ENCODE measurements at regions not wholly inside any gene's neighbourhood (a gene's known extent, or its start where the extent isn't known, plus 50 kb on each side); places are given as distances from the start of the nearest gene placed in this dataset.

DNA sequence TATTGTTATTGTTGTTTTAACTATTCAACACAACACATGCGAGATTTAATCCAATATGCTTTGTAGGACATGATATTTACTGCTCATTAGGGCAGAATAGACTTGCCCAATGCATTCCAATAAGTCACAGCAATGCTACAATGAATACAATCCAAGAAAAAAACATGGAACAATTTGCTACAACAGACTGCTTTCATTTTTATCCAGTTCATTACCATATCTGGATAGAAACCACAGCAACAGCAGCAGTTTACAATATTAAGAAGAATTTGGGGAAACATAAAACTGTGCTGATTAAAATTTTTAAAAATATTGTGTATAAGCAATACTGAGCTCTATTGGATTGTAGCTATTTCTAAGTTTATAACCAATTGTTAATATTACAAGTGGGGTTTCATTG is 833.0 kb downstream of the DIAPH3 start:
- H3K4me3 ChIP-seq (ENCODE audit: low read depth, low read length) = no peak overlapping the region
- DNase-seq = no peak
- 0 out of 2 replicates have a peak, but pooled peaks cover 2% of the 10 kb centered on the region for H3K9me3 ChIP-seq
- no peaks in the 10 kb centered on the region for H3K4me1 ChIP-seq
- TF ChIP-seq, protein P1, sequence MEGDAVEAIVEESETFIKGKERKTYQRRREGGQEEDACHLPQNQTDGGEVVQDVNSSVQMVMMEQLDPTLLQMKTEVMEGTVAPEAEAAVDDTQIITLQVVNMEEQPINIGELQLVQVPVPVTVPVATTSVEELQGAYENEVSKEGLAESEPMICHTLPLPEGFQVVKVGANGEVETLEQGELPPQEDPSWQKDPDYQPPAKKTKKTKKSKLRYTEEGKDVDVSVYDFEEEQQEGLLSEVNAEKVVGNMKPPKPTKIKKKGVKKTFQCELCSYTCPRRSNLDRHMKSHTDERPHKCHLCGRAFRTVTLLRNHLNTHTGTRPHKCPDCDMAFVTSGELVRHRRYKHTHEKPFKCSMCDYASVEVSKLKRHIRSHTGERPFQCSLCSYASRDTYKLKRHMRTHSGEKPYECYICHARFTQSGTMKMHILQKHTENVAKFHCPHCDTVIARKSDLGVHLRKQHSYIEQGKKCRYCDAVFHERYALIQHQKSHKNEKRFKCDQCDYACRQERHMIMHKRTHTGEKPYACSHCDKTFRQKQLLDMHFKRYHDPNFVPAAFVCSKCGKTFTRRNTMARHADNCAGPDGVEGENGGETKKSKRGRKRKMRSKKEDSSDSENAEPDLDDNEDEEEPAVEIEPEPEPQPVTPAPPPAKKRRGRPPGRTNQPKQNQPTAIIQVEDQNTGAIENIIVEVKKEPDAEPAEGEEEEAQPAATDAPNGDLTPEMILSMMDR (IDR thresholded peaks at IDR 0.05; ENCODE audit: low read depth, low read length) = no peak
- H3K27me3 ChIP-seq = no peaks in the 10 kb centered on the region
- H3K36me3 ChIP-seq = no peaks in the 10 kb centered on the region

DNA sequence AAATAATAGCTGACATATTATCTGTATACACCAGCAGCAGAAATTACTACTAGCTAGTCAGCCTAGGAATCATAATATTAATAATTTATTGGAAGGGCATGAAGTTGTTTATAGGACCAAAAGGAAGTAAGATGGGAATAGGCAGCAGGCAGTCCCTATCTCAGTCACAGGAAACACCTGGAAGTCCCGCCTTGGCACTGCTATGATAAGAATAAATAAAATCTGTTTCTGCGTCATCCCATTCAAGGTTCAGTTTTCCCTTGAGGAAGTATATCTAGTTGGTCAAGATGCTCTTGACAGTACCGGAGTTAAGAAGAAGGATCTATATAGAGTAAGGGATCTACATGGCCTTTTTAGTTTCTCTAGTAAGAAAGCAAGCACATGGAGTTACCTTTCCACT is 830.8 kb downstream of the DIAPH3 start:
- Histone ChIP-seq H3K4me3 (ENCODE audit: low read depth, low read length) (no peak overlapping the region), H3K9me3 (no peaks in the 10 kb centered on the region), H3K27me3 (no peaks in the 10 kb centered on the region), H3K4me1 (no peaks in the 10 kb centered on the region), H3K36me3 (no peaks in the 10 kb centered on the region)
- TF ChIP-seq, protein P1 (IDR thresholded peaks at IDR 0.05; ENCODE audit: low read depth, low read length) = no peak
- no peak for DNase-seq

GRCh38 chr13:59337070-59337469 is 826.7 kb downstream of the DIAPH3 start:
- H3K36me3 ChIP-seq = no peaks in the 10 kb centered on the region
- H3K4me1 ChIP-seq = no peaks in the 10 kb centered on the region
- TF ChIP-seq, protein P1 (IDR thresholded peaks at IDR 0.05; ENCODE audit: low read depth, low read length) = no peak
- no peak for DNase-seq
- H3K9me3 ChIP-seq = no peaks in the 10 kb centered on the region
- no peaks in the 10 kb centered on the region for H3K27me3 ChIP-seq
- H3K4me3 ChIP-seq (ENCODE audit: low read depth, low read length) = no peak overlapping the region

GRCh38 chr13:59340151-59340550 is 823.6 kb downstream of the DIAPH3 start:
- TF ChIP-seq, protein P1 (IDR thresholded peaks at IDR 0.05; ENCODE audit: low read depth, low read length) = no peak
- no peak overlapping the region for H3K4me3 ChIP-seq (ENCODE audit: low read depth, low read length)
- DNase-seq = no peak
- H3K36me3 ChIP-seq = no peaks in the 10 kb centered on the region
- H3K4me1 ChIP-seq = peaks cover 2% of the 10 kb centered on the region
- H3K27me3 ChIP-seq = no peaks in the 10 kb centered on the region
- H3K9me3 ChIP-seq = no peaks in the 10 kb centered on the region

- Histone ChIP-seq H3K4me1 (peaks cover 6% of the 10 kb centered on the region), H3K9me3 (no peaks in the 10 kb centered on the region), H3K4me3 (ENCODE audit: low read depth, low read length) (no peak overlapping the region), H3K27me3 (no peaks in the 10 kb centered on the region), H3K36me3 (no peaks in the 10 kb centered on the region)
- DNase-seq = no peak
- TF ChIP-seq, protein P1 (IDR thresholded peaks at IDR 0.05; ENCODE audit: low read depth, low read length) = no peak
Measured at GRCh38 chr13:59340581-59340980, 823.1 kb downstream of the DIAPH3 start.

GRCh38 chr13:59342400-59342799 is 821.3 kb downstream of the DIAPH3 start:
- H3K36me3 ChIP-seq = no peaks in the 10 kb centered on the region
- TF ChIP-seq, protein P1 (IDR thresholded peaks at IDR 0.05; ENCODE audit: low read depth, low read length) = no peak
- DNase-seq = no peak
- no peaks in the 10 kb centered on the region for H3K27me3 ChIP-seq
- H3K9me3 ChIP-seq = no peaks in the 10 kb centered on the region
- H3K4me1 ChIP-seq = peaks cover 7% of the 10 kb centered on the region
- no peak overlapping the region for H3K4me3 ChIP-seq (ENCODE audit: low read depth, low read length)

Data from BE2C (cell line).